Rectal smooth muscle tissue (tissue), 1 donor: ENCODE measurements at regions not wholly inside any gene's neighbourhood (a gene's known extent, or its start where the extent isn't known, plus 50 kb on each side); places are given as distances from the start of the nearest gene placed in this dataset.

Source experiments
- H3K27ac ChIP-seq: one replicate; pipeline ENCODE4 v1.7.0; 2013; ENCODE audit warnings: low read depth, low read length, inconsistent platforms
- H3K27me3 ChIP-seq: one replicate; pipeline ENCODE4 v1.7.0; 2013; ENCODE audit warnings: low read length; ENCODE audit not compliant: control insufficient read depth, insufficient read depth
- H3K36me3 ChIP-seq: one replicate; pipeline ENCODE4 v1.7.0; 2013; ENCODE audit warnings: low read length; ENCODE audit not compliant: control insufficient read depth, insufficient read depth
- H3K4me1 ChIP-seq: one replicate; pipeline ENCODE4 v1.7.0; 2013; ENCODE audit warnings: low read length; ENCODE audit not compliant: control insufficient read depth, insufficient read depth
- H3K4me3 ChIP-seq: one replicate; pipeline ENCODE4 v1.7.0; 2013; ENCODE audit warnings: low read length
- H3K9ac ChIP-seq: one replicate; pipeline ENCODE4 v1.7.0; 2013; ENCODE audit warnings: low read length

GRCh38 chrX:20740443-20740842 is 473.7 kb upstream of the RPS6KA3 start:
- H3K27ac ChIP-seq: no peak overlapping the region
- no peak overlapping the region for H3K9ac ChIP-seq
- H3K4me1 ChIP-seq: no peaks in the 10 kb centered on the region
- H3K4me3 ChIP-seq: no peak overlapping the region
- no peaks in the 10 kb centered on the region for H3K36me3 ChIP-seq
- H3K27me3 ChIP-seq: no peaks in the 10 kb centered on the region

GRCh38 chrX:20739038-20739745 is 472.5 kb upstream of the RPS6KA3 start:
- no peak overlapping the region for H3K4me3 ChIP-seq
- H3K27me3 ChIP-seq: no peaks in the 10 kb centered on the region
- no peaks in the 10 kb centered on the region for H3K4me1 ChIP-seq
- H3K36me3 ChIP-seq: no peaks in the 10 kb centered on the region
- H3K9ac ChIP-seq: no peak overlapping the region
- H3K27ac ChIP-seq: no peak overlapping the region

- H3K4me3 ChIP-seq: no peak overlapping the region
- H3K27ac ChIP-seq: no peak overlapping the region
- H3K4me1 ChIP-seq: no peaks in the 10 kb centered on the region
- H3K27me3 ChIP-seq: no peaks in the 10 kb centered on the region
- H3K36me3 ChIP-seq: no peaks in the 10 kb centered on the region
- no peak overlapping the region for H3K9ac ChIP-seq
These were observed 462.7 kb upstream of the RPS6KA3 start for GRCh38 chrX:20729416-20729815.

- H3K27me3 ChIP-seq: no peaks in the 10 kb centered on the region
- no peak overlapping the region for H3K27ac ChIP-seq
- no peaks in the 10 kb centered on the region for H3K36me3 ChIP-seq
- no peak overlapping the region for H3K9ac ChIP-seq
- no peak overlapping the region for H3K4me3 ChIP-seq
- no peaks in the 10 kb centered on the region for H3K4me1 ChIP-seq
These were observed 460.7 kb upstream of the RPS6KA3 start for GRCh38 chrX:20727447-20727846.

GRCh38 chrX:20720954-20721626 is 454.4 kb upstream of the RPS6KA3 start:
- H3K4me3 ChIP-seq: no peak overlapping the region
- no peaks in the 10 kb centered on the region for H3K4me1 ChIP-seq
- no peaks in the 10 kb centered on the region for H3K36me3 ChIP-seq

GRCh38 chrX:20718592-20719380 is 452.1 kb upstream of the RPS6KA3 start:
- no peaks in the 10 kb centered on the region for H3K27me3 ChIP-seq
- H3K27ac ChIP-seq: no peak overlapping the region
- H3K4me1 ChIP-seq: no peaks in the 10 kb centered on the region
- no peaks in the 10 kb centered on the region for H3K36me3 ChIP-seq
- H3K9ac ChIP-seq: no peak overlapping the region
- no peak overlapping the region for H3K4me3 ChIP-seq

More at GRCh38 chrX:20720954-20721626, 454.4 kb upstream of the RPS6KA3 start:
- Histone ChIP-seq H3K27ac (no peak overlapping the region), H3K9ac (no peak overlapping the region), H3K27me3 (no peaks in the 10 kb centered on the region)

- H3K9ac ChIP-seq: no peak overlapping the region
- no peak overlapping the region for H3K27ac ChIP-seq
- H3K27me3 ChIP-seq: no peaks in the 10 kb centered on the region
- no peaks in the 10 kb centered on the region for H3K36me3 ChIP-seq
- H3K4me1 ChIP-seq: no peaks in the 10 kb centered on the region
- no peak overlapping the region for H3K4me3 ChIP-seq
These were observed 448.5 kb upstream of the RPS6KA3 start for GRCh38 chrX:20715176-20715575.

- Histone ChIP-seq H3K36me3 (no peaks in the 10 kb centered on the region), H3K9ac (no peak overlapping the region)
These were observed 446.1 kb upstream of the RPS6KA3 start for GRCh38 chrX:20712811-20713210.

GRCh38 chrX:20711366-20711765 is 444.7 kb upstream of the RPS6KA3 start:
- Histone ChIP-seq H3K4me3 (no peak overlapping the region), H3K4me1 (no peaks in the 10 kb centered on the region), H3K27me3 (no peaks in the 10 kb centered on the region), H3K27ac (no peak overlapping the region), H3K36me3 (no peaks in the 10 kb centered on the region), H3K9ac (no peak overlapping the region)

More at GRCh38 chrX:20712811-20713210, 446.1 kb upstream of the RPS6KA3 start:
- no peak overlapping the region for H3K27ac ChIP-seq
- no peaks in the 10 kb centered on the region for H3K27me3 ChIP-seq
- no peak overlapping the region for H3K4me3 ChIP-seq
- no peaks in the 10 kb centered on the region for H3K4me1 ChIP-seq

GRCh38 chrX:20693078-20693477 is 426.4 kb upstream of the RPS6KA3 start:
- no peaks in the 10 kb centered on the region for H3K27me3 ChIP-seq
- H3K36me3 ChIP-seq: no peaks in the 10 kb centered on the region
- H3K27ac ChIP-seq: no peak overlapping the region
- no peak overlapping the region for H3K4me3 ChIP-seq
- no peaks in the 10 kb centered on the region for H3K4me1 ChIP-seq
- H3K9ac ChIP-seq: no peak overlapping the region

- Histone ChIP-seq H3K36me3 (no peaks in the 10 kb centered on the region), H3K27me3 (no peaks in the 10 kb centered on the region), H3K4me1 (no peaks in the 10 kb centered on the region), H3K4me3 (no peak overlapping the region), H3K27ac (no peak overlapping the region), H3K9ac (no peak overlapping the region)
These were observed 419.5 kb upstream of the RPS6KA3 start for GRCh38 chrX:20686256-20686655.

- Histone ChIP-seq H3K4me3 (no peak overlapping the region), H3K9ac (no peak overlapping the region), H3K36me3 (no peaks in the 10 kb centered on the region), H3K27ac (no peak overlapping the region), H3K4me1 (no peaks in the 10 kb centered on the region), H3K27me3 (no peaks in the 10 kb centered on the region)
These were observed 418.9 kb upstream of the RPS6KA3 start for GRCh38 chrX:20685652-20686051.
